GM12878 (cell line): ENCODE measurements at regions not wholly inside any gene's neighbourhood (a gene's known extent, or its start where the extent isn't known, plus 50 kb on each side); places are given as distances from the start of the nearest gene placed in this dataset.

Experiments used
- ATAC-seq: fragments of 200-7000 bp; cut with Tn5 transposase; 3 replicates; pipeline ENCODE4 v1.9.1; 2020; ENCODE audit warnings: mild to moderate bottlenecking, moderate library complexity
- BruUV-seq: library from RNA; stranded (reverse); fragments of 400-500 nt; replicated peaks from 2 replicates; lab custom pipeline; 2021; lab: Mats Ljungman, UMichigan
- CTCF ChIA-PET: fragments of 300-600 bp; sonication (Branson Sonifier 250); formaldehyde crosslinking; extraction: SDS; loops from one replicate; lab custom pipeline; 2021; ENCODE audit warnings: inconsistent platforms; lab: Yijun Ruan, JAX
- POLR2A ChIA-PET: fragments of 350-600 bp; formaldehyde crosslinking; extraction: SDS; loops from one replicate; lab custom pipeline; 2021; ENCODE audit warnings: inconsistent platforms; lab: Charles Lee
- RAD21 ChIA-PET: fragments of 300-600 bp; sonication (Branson Sonifier 250); formaldehyde crosslinking; loops from one replicate; lab custom pipeline; 2023; ENCODE audit warnings: antibody characterized with exemption; ENCODE audit not compliant: unreplicated experiment; lab: Charles Lee
- SMC1A ChIA-PET: fragments of 300-600 bp; sonication (Branson Sonifier 250); formaldehyde crosslinking; loops from one replicate; lab custom pipeline; 2023; ENCODE audit not compliant: unreplicated experiment, uncharacterized antibody; lab: Charles Lee
- DNase-seq: peaks from one replicate; pipeline ENCODE4 v3.0.0-alpha.2; 2011; ENCODE audit warnings: low read depth, low spot score
- FAIRE-seq: peaks from 3 replicates; lab custom pipeline; 2011; peaks lifted over from hg19 to GRCh38; lab: Jason Lieb, UNC
- H2AFZ ChIP-seq: 2 replicates; pipeline ENCODE4 v1.6.0; 2011; ENCODE audit warnings: low read depth, low read length, control low read depth; ENCODE audit not compliant: control insufficient read depth
- H3K27ac ChIP-seq: 2 replicates; pipeline ENCODE4 v1.5.1; 2011; ENCODE audit warnings: control low read depth; ENCODE audit not compliant: control insufficient read depth, insufficient read depth
- H3K27me3 ChIP-seq, 2 experiments: replicated peaks in 1 of 2; 2 replicates each; pipeline versions ENCODE4 v1.6.0 to v1.6.1; 2011; ENCODE audit warnings: low read length in 1 of 2; ENCODE audit not compliant: control insufficient read depth in 2 of 2, insufficient read depth in 2 of 2
- H3K36me3 ChIP-seq, 2 experiments: 2 replicates each; pipeline ENCODE4 v1.5.1; 2011; ENCODE audit warnings: low read length in 1 of 2; ENCODE audit not compliant: control insufficient read depth in 2 of 2, insufficient read depth in 2 of 2
- H3K4me1 ChIP-seq: 2 replicates; pipeline ENCODE4 v1.6.1; 2011; ENCODE audit warnings: mild to moderate bottlenecking, low read length, moderate library complexity, mixed read lengths; ENCODE audit not compliant: control insufficient read depth, insufficient read depth
- H3K4me2 ChIP-seq: 2 replicates; pipeline ENCODE4 v1.6.0; 2011; ENCODE audit warnings: control low read depth; ENCODE audit not compliant: control insufficient read depth, insufficient read depth
- H3K4me3 ChIP-seq: fragments of 200-600 bp; sonication (generic); 2 replicates; pipeline ENCODE4 v1.5.1; 2016
- H3K79me2 ChIP-seq: 2 replicates; pipeline ENCODE4 v1.6.0; 2011; ENCODE audit warnings: low read length; ENCODE audit not compliant: control insufficient read depth, insufficient read depth
- H3K9ac ChIP-seq: 2 replicates; pipeline ENCODE4 v1.8.0; 2011; ENCODE audit warnings: low read length, control low read depth, mixed read lengths; ENCODE audit not compliant: control insufficient read depth, insufficient read depth
- H3K9me3 ChIP-seq: replicated peaks from 3 replicates; pipeline ENCODE4 v1.5.1; 2011; ENCODE audit warnings: mild to moderate bottlenecking, low read length; ENCODE audit not compliant: control insufficient read depth, insufficient read depth
- H4K20me1 ChIP-seq: 2 replicates; pipeline ENCODE4 v1.6.0; 2011; ENCODE audit not compliant: control insufficient read depth, insufficient read depth
- CBX5 ChIP-seq: sonication (generic); IDR thresholded peaks from 2 replicates; pipeline ENCODE4 v1.6.1; 2016; ENCODE audit warnings: low read depth, moderate library complexity, mild to moderate bottlenecking, inconsistent platforms
- MYC ChIP-seq: IDR thresholded peaks from 2 replicates; pipeline ENCODE4 v1.6.1; 2011; ENCODE audit warnings: mild to moderate bottlenecking, low read length, moderate library complexity, inconsistent platforms; ENCODE audit not compliant: insufficient read depth, insufficient replicate concordance, insufficient read length, severe bottlenecking
- WGBS: methylation state at CpG from one replicate; pipeline ENCODE4 v1.1.6; 2016; ENCODE audit warnings: low lambda C conversion rate; ENCODE audit not compliant: insufficient replicate concordance, insufficient coverage; ENCODE audit errors: missing lambda C conversion rate; 5-methylcytosine and 5-hydroxymethylcytosine counted together
- in situ Hi-C: fragments of 300-500 bp; cut with MboI; formaldehyde crosslinking; loops from 9 replicates; pipeline ENCODE4 v1.14.3; 2018; ENCODE audit warnings: mixed read lengths
- intact Hi-C: fragments of 100-400 bp; cut with micrococcal nuclease; formaldehyde crosslinking; loops from one replicate; pipeline ENCODE4 v1.14.2; 2022; ENCODE audit not compliant: unreplicated experiment
- TF ChIP-seq, protein P1 (sequence below): fragments of 450-650 bp; IDR thresholded peaks from 2 replicates; pipeline ENCODE4 v1.6.1; 2017; ENCODE audit warnings: low read depth, mild to moderate bottlenecking, moderate library complexity

DNA sequence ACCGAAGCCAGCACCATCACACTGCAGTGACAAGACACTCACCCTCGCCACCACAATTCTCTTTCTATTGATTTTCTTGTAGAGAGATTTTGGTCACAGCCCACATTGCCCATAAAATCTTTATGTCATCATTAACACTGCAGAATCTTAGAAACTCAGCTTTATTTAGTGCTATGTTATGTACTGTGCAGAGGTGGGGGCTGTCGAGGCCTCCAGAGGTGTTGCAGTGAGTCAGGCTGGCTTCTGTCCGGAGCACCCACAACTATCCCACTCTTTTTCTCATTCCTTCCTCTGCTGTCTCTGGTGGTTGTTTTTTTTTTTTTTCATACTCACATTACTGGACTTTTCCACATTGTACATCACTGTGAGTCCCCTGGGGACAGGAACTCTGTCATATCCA is 677.4 kb upstream of the HS6ST1 start:
- no peak overlapping the region for H2AFZ ChIP-seq
- RAD21 ChIA-PET: no interaction called here
- H3K27ac ChIP-seq: no peak overlapping the region
- SMC1A ChIA-PET: no interaction called here
- 13% methylated on average over 4 of the region's 4 CpGs for WGBS
- no peak overlapping the region for H3K4me3 ChIP-seq
- no peaks in the 10 kb centered on the region for H3K27me3 ChIP-seq
- in situ Hi-C loops (no loop called here), intact Hi-C loops (no loop called here)
- no peaks in the 10 kb centered on the region for H4K20me1 ChIP-seq
- POLR2A ChIA-PET: no interaction called here
- H3K4me2 ChIP-seq: no peak overlapping the region
- no peak overlapping the region for H3K9ac ChIP-seq
- CTCF ChIA-PET: no interaction called here
- DNase-seq: no peak
- H3K36me3 ChIP-seq: no peaks in the 10 kb centered on the region
- BruUV-seq: no TSS peak
- ATAC-seq: no peak
- no peaks in the 10 kb centered on the region for H3K9me3 ChIP-seq
- TF ChIP-seq CBX5: no peak
- FAIRE-seq: no peak
- no peaks in the 10 kb centered on the region for H3K79me2 ChIP-seq
- H3K4me1 ChIP-seq: no peaks in the 10 kb centered on the region

DNA sequence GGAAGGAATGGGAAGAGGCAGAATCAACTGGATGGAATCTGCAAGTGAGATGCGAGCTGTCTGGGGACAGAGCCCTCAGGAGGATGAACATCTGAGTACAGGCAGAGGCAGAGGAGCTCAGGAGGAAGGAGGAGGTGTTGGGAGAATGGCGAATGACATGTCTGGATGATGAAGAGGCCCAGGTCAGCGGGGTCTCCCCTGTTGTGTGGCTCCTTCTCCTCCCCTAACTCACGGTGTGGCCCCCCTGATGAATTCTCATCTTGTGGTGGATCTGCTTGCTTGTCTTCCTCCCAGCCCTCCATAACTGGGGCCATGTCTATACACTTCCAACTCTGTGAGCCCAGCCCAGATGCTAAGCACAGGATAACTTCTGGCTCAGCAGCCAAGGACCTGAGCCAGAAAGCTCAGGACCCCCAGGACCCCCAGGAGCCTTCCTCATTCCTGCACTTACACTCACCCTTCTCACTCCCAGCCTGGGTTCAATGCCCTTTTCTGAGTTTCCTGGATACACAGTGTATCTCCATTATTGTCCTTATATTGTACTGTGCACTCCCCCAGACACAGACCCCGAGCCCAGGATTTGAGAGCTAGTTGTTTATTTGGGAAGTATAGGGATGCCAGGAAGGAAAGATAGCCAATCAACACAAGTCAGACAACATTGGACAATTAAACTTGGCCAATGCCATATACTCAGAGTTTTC is 678.6 kb upstream of the HS6ST1 start:
- intact Hi-C loops: no loop called here

More for the DNA sequence above, 678.6 kb upstream of the HS6ST1 start:
- no peaks in the 10 kb centered on the region for H4K20me1 ChIP-seq
- no peak overlapping the region for H3K4me3 ChIP-seq
- no peaks in the 10 kb centered on the region for H3K36me3 ChIP-seq
- no peak overlapping the region for H3K4me2 ChIP-seq
- no peaks in the 10 kb centered on the region for H3K9me3 ChIP-seq
- 6% methylated on average over 5 of the region's 5 CpGs for WGBS
- TF ChIP-seq, protein P1, sequence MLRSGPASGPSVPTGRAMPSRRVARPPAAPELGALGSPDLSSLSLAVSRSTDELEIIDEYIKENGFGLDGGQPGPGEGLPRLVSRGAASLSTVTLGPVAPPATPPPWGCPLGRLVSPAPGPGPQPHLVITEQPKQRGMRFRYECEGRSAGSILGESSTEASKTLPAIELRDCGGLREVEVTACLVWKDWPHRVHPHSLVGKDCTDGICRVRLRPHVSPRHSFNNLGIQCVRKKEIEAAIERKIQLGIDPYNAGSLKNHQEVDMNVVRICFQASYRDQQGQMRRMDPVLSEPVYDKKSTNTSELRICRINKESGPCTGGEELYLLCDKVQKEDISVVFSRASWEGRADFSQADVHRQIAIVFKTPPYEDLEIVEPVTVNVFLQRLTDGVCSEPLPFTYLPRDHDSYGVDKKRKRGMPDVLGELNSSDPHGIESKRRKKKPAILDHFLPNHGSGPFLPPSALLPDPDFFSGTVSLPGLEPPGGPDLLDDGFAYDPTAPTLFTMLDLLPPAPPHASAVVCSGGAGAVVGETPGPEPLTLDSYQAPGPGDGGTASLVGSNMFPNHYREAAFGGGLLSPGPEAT: no peak
- no peak for TF ChIP-seq MYC
- TF ChIP-seq, all 136 proteins: peak for 0
- in situ Hi-C loops: no loop called here
- ChIA-PET SMC1A (no interaction called here), RAD21 (no interaction called here), CTCF (no interaction called here), POLR2A (no interaction called here)
- FAIRE-seq: no peak
- Histone ChIP-seq H2AFZ (no peak overlapping the region), H3K9ac (no peak overlapping the region), H3K4me1 (no peaks in the 10 kb centered on the region), H3K27ac (no peak overlapping the region), H3K27me3 (no peaks in the 10 kb centered on the region), H3K79me2 (no peaks in the 10 kb centered on the region)
- no peak for ATAC-seq
- no TSS peak for BruUV-seq
- no peak for DNase-seq
